Right kidney (tissue), 1 donor: ENCODE measurements at regions not wholly inside any gene's neighbourhood (a gene's known extent, or its start where the extent isn't known, plus 50 kb on each side); places are given as distances from the start of the nearest gene placed in this dataset.

ENCODE experiments used
- DNase-seq: peaks from one replicate; pipeline ENCODE4 v3.0.0-alpha.2; 2016

DNA sequence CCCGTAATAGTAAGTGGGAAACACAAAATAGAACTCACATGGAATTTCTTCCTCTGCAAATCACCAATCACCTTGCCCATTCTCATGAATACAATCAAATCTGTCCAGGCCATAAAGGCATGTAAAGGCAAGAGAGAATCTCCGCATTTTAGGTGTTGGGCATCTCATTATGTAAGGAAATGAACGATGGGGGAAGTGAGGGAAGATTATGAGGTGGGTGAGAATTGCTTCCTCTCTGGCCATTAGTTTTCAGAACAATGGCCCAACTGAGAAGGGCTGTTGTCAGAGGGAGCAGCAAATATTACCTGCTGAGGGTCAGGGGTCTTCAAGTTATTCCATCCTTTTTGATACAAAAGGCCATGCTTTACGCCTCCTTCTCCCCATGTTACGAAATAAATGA is 455.1 kb downstream of the ARHGEF28 start:
- no peak for DNase-seq

DNA sequence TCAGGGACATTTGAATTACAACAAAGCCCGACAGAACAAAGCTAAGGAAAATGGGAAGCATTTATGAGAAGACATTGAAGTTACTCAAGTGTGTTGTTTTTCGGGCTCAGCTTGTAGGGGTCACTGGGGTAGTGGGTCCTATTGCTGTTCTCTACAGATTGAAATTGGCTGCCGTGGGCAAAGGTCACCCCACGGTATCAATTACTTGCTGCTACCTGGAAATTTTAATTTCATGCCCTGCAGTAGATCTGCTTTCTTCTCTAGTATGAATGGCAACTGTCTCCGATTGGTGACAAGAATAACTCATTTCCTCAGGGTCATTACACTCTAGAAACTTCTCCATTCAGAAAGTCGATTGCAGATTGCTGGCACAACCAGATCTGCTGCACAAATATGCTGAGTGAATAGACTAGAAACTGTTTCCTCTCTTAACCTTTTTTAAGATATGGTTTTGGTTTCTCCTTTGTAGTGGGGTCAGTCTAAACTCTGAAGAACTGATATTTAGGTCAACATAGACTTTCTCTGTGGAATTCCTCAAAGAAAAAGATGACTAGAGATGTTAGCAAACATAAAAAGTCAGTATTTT is 454.1 kb downstream of the ARHGEF28 start:
- no peak for DNase-seq

DNA sequence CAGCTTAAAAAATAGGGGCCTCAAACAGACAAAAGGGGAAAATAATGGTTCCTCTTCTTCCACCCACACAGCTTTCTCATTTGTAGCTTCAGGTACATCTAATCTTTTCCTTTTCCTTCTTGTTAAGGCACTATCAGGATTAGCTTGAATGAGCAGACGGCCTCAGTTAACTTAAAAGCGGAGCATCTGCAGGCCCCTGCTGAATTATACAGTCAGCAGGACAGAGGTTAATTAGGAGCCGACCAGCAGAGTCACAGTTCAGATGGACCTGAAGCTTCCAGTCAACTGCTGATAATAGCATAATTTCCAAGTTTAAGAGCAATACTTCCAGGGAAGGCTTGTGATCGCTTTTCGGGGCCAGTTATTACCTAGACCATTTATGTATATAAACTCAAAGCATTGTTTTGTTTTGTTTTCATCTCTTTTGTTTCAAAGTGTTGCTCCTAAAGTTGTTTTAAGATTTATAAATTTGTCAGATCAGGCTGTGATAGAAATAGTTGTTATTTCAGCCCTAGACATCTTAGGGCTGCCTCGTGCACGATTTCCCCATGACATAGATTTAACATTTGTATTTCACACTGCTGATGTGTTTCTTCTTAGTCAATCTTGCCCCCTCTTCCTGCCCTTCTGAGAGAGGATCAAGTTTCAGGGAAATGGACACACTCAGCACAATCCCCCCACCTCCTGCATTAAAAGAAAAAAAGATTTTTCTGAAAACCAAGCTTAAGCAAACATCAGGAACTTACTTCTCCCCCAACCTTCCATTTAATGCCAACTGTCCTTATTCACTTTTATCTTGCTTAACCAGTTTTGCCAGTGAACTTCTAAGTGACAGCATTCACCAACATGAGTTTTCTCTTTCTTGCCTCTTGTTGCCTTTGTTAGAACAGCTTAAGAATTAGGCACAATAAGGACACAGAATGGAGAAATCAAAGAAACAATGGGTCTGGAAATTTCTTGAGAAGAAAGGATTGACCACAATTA is 449.8 kb downstream of the ARHGEF28 start:
- DNase-seq = no peak

DNA sequence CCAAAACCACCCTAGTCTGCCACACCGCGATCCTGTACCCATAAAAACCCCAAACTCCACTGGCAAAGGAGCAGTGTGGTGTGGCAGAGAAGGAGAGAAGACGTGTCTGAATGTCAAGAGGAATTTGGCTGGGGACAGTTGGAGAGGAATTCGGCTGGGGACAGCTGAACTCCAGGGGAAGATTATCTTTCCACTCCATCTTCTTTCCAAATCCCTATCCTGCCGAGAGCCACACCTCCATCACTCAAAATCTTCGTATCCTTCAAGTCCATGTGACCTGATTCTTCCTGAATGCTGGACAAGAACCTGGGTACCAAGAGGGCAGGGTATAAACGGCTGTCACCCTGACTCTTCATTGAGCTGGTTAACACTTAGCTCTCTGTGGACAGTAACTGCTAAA is 448.1 kb downstream of the ARHGEF28 start:
- DNase-seq = no peak

DNA sequence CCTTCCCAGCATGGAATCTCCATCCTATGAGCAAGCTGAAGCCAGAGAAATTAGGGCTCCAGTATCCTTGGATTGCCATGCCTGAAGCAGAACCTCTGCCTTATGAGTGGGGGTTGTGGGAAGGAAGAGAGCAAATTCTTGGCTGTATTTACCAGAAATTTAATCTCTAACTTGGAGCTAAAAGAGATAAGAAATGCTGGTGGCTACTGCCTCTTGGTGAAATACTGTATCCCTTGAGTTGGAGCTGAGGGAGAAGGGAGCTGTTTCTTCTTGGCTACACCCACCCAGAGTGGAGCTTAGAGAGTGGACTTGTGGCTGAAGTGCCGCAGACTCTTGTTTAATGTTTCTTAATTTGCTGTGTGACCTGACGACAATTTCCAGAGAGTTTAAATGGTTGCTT is 447.3 kb downstream of the ARHGEF28 start:
- DNase-seq = no peak

DNA sequence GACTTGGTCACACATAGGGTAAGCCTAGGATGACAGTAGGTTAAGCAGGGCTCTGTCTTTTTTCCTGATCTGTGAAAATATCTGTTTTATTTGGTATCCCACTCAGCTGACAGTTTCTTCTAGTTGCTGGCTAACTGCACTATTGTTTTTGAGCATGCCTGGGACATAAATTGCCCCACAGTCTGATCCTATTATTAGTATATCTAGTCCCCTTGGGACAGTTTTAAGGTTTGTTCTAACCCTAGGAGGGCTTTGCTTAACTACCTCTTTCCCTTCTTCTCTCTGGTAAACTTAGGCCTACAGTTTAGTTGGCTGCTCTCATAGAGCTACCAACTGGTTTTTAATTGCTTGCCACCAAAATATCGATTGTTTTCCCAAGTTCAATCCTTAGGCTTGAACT is 446.6 kb downstream of the ARHGEF28 start:
- DNase-seq = no peak

DNA sequence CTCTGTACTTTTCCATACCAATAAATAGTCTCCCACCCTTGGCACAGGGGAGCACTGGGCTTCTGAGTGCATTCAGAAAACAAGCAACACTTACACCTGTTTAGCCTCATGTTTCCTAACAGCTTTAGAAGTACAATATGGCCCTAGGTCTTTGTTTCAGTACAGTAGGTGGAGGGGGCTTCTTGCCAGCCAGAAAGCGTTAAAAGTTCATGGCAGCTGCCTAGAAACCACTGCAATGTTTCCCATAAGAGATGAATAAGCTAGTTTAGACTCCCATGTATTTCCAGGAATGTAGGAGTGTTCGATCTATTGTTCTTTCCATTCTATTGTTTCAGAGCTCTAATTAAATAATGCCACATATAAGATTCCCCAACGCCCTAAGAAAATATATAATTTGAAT is 444.8 kb downstream of the ARHGEF28 start:
- no peak for DNase-seq

DNA sequence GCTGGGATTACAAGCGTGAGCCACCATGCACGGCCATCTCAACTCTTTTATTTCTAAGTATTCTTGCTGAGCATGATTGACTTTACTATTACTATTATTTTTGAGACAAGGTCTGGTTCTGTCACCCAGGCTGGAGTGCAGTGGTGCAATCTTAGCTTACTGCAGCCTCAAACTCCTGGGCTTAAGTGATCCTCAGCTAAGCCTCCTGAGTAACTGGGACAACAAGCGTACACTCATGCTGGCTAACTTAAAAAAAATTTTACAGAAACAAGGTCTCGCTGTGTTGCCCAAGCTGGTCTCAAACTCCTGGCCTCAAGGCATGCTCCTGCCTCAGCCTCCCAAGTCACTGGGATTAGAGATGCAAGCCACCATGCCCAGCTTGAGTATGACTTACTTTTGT is 443.7 kb downstream of the ARHGEF28 start:
- no peak for DNase-seq

DNA sequence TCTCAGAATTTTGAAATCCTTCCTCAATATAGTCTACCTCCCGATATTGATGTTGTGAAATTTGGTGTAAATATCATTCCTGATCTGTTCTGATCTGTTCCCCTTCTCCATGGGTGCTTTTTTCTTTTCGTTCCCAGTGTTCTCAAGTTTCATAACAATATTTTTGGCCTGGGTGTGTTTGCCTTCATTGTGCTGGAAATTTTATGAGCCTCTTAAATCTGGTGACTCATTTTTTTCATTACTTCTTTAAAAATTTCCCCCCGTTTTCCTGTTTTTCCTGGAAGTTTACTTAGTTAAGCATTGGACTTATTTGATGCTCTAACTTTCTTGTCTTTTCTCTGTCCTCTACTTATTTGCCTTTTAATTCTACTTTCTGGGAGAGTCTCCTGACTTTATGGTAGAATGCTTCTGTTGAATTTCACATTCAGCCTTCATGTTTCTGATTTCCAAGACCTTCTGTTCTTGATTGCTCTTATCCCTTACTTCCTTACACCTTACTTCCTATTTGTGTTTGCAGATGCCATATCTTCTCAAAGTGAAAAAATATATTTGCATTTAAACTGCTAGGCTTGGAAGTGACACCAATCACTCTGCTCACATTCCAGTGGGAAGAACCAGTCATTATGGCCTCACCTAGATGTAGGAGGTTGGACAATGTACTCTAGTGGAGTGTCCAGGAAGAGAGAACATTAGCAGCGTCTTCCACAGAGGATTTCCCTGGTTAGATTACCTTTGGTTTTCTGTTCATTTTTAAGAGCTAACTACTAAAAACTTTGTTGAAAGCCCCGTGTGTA is 441.9 kb downstream of the ARHGEF28 start:
- DNase-seq = no peak

DNA sequence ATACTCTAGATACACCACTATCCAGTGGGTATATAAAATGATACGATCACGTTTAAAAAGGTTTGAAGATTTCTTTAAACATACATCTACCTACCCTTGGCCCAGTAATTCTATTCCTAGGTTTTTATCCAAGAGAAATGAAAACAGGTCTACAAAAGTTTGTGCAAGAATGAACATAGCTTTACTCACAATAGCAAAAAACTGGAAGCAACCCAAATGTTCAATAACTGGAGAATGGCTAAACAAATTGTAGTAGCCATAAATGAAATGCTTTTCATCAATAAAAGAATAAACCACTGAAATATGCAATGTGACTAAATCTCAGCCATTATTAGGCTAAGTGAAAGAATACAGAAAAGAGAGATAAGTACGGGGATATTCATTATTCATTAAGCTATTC is 438.9 kb downstream of the ARHGEF28 start:
- DNase-seq = no peak

DNA sequence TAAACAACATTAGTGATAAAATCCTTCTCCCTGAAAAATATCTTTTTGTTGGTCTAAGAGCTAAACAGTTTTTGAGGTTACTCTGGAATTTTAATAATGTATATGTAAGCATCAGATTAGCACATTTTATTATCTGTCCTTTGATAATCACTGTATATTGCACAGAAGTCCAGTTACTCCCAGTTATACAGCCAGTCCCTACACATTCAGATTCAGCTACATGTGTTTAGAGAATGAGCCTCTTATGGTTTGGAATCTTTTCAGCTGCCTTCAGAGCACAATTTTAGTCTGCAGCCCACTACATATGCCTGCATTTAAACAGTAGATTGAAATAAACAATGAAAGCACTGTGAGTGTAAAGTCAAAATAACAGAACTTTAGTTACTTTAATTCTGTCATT is 438.2 kb downstream of the ARHGEF28 start:
- DNase-seq = no peak

DNA sequence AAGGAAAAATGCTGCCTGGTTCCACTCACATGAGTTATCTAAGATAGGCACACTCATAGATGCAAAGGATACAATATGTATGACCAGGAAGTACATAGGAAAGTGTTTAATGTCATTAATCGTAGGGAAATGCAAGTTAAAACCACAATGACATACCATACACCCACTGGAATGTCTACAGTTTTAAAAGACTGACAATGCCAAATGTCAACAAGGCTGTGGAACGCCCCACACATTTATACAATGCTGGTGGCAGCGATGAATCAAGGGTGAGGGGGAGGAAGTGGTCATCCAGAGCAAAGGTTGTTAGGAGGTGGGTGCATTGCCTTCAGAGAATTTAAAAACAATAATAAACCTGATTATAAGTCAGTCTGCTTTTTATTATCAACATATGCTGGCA is 437.8 kb downstream of the ARHGEF28 start:
- DNase-seq = no peak

DNA sequence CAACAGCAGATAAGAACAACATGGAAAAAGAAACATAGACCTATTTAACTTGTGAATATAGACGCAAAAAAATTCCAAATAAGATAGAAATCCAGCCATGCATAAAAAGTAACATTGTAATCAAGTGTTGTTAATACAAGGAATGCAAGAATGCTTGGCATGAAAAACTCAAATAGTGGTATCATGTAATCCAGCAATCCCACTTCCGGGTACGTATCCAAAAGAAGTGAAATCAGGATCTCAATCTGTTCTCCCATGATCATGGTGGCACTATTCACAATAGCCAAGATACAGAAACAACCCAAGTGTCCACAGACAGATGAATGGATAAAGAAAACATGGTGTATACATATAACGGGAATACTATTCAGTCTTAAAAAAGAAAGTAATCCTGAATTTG is 437.4 kb downstream of the ARHGEF28 start:
- DNase-seq = no peak

DNA sequence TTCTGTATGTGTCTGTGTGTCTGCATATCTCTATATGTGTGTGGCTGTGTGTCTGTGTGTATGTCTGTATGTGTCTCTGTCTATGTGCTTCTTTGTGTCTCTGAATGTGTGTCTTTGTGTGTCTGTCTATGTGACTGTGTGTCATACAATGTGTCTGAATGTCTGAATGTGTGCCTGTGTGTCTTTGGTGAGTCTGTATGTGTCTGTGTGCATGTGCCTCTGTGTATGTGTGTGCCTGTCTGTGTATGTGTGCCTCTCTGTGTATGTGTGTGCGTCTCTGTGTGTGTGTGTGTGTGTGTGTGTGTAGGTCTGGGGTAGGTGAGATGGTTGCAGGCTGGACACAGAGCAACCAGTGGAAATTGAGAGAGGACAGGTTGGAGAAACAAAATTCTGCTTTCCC is 435.3 kb downstream of the ARHGEF28 start:
- DNase-seq = no peak

DNA sequence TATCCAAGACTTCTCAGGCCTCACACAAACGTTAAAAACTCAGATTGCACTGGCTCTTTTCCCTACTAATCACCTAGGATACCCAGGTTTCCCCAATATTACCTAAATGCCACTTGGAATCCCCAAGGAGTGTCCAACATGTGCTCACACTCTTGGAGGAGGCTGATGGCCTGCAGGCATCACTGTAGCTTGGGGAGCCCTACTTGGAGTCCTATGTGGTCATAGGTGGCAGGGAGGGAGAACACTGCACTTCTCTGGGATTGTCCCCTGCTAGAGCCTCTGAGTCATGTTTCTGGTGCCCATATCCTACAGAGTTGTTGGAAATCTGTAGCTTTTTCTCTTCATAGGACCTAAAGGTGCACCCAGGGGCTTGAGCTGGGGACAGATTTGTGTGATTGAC is 433.7 kb downstream of the ARHGEF28 start:
- DNase-seq = no peak

DNA sequence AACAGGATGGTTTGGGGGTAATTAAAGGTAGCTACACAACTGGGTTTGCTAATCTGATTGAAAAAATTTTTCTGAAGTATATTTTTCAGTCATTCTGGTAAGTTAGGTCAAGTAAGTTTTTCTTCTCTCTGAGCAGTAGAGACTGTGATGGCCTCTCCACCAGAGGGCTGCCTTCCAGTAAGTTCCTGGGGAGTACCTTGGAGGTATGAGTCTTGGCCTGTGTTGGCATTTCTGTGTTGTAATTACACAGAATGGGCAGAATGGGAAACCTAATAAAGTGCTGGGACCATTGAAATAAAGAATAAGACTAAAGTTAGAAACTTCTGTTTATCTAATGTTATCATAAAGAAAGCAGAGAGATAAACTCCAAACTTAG is 430.8 kb downstream of the ARHGEF28 start:
- DNase-seq = no peak

DNA sequence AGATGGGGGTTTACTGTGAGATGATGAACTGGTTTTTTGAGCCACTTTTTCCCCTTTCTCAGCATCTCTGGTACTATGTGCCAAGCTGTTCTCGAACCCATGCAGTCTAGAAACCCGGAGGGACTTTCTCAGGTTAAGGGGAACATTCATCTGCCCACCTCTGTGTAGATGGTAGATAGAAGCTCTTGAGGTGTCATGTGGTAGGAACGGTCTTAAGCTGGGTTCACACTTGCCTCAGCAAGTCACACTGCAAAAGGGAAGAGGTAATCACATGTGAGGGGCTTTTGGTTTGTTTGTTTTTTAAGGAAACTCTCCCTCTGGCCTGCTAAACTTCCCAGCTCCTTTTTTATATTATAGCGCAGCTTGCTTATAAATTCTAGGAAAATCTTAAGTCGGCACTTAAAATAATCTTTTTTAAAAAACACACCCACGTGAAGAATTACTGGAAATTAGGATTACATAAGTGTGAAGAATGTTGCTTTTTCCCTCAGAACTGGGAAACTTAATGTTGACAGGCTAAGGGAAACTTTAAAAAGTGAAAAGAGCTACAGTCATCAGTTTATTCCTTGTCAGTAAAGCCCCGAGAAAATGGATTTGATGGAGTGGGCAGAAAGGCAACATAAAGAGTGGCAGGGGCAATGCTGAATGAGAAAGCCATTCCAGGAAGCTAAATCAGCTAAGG is 430.3 kb downstream of the ARHGEF28 start:
- no peak for DNase-seq

DNA sequence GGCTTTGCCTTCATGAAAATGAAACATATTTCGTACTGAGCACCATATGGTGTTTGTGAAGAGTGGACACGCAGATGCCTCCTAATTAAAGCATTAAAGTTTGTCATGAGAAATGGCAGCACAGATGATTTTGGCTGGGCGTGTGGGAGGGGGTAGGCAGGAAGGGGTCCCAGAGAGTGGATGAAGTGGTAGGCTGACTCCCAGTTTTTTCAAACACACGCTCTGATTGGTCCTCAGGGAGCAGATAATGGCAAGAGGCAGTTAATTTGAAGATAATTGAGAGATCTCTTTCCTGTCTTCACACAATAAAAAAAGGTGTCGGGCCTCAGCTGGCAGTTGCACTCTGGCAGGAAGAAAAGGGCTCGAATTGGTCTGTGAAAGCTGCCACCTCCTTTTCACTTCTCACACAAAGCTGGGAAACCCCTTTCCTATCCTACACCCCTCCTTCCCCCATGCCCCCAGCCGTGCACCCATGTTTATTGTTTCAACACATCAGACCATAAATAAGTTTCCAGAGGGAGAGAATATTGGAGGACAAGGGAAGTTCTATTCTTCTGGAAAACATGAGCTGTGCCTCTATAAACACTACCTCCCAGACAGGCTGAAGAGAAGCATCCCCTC is 429.6 kb downstream of the ARHGEF28 start:
- no peak for DNase-seq

DNA sequence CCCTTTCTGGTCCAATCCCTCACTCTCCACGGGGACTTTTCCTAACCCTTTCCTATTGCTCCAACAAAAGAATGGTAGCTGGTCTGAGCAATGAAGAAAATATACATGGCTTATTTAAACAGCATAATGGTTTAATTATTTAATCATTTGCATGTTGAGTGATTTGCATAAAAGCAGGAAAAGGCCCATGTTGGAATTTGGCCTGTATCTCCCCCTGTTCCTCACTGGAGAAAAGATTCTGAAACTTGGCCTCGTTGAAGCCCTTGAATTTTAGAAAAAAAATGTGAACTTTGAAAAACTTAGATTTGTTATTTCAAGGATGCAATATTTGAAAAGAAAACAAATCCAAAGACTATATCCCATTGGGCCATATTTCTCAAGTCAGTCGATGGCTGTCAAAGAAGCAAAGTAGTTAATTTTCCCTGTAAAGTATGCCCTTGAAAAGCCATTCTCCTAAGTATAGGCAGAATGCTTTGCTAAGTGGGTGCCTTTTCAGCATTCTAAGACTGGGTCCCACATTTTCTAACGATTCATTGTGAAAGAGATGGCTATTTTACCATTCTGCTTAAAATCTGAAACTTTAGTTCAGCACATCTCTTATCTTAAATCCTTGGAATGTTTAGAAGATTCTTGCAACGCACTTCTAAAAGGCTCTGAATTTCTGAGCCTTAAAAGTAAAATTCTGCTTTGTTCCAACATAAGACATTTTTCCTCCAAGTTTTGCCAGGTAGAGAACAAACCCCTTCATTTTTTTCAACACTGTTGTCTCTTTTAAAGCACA is 428.8 kb downstream of the ARHGEF28 start:
- no peak for DNase-seq

DNA sequence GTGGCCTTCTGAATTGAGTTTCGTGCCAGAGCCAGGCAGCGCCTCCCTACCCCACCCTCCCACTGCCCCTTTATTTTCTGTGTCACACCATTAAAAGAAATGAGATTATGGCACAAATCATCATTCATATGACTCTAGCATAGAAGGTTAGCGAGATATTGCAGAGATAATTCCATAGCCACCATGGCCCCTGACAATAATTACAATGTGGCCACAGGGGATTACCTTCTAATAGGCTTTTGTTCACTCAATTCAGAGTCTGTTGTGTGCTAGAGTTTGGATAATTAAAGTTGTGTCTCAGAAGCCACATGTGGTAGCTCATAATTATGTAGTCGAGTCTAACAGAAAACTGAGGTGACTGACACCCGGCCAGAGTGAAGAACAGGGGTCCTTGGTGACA is 428.1 kb downstream of the ARHGEF28 start:
- DNase-seq = no peak
